ENCODE measurements at regions not wholly inside any gene's neighbourhood (a gene's known extent, or its start where the extent isn't known, plus 50 kb on each side); places are given as distances from the start of the nearest gene placed in this dataset.

GRCh38 chr10:118810796-118811505 is 56.2 kb upstream of the CACUL1 start:
- H3K9ac ChIP-seq, result no peak overlapping the region
- no peak overlapping the region for H2AFZ ChIP-seq (ENCODE audit: low read depth)
- POLR2A ChIA-PET, result no interaction called here
- no peaks in the 10 kb centered on the region for H3K27me3 ChIP-seq (ENCODE audit: insufficient read depth)
- TF ChIP-seq MXI1 (IDR thresholded peaks at IDR 0.05; ENCODE audit: low read depth, low read length) (no peak), ELF1 (IDR thresholded peaks at IDR 0.05) (no peak)
- H4K20me1 ChIP-seq (ENCODE audit: insufficient read depth), result no peaks in the 10 kb centered on the region
- H3K4me2 ChIP-seq, result no peak overlapping the region
- H3K9me2 ChIP-seq, result no peaks in the 10 kb centered on the region
- H3K4me3 ChIP-seq (ENCODE audit: low read depth in 2 of 2, low read length in 1 of 2), result no peak overlapping the region
- no peak for DNase-seq
- no peaks in the 10 kb centered on the region for H3K4me1 ChIP-seq (ENCODE audit: control insufficient read depth in 1 of 2, insufficient read depth in 2 of 2, low read depth in 1 of 2, low read length in 1 of 2)
- H3F3A ChIP-seq (replicated peaks; ENCODE audit: insufficient read depth), result no peaks in the 10 kb centered on the region
- WGBS (ENCODE audit: low lambda C conversion rate), result 26% methylated on average over 5 of the region's 5 CpGs
- H3K9me3 ChIP-seq, result no peaks in the 10 kb centered on the region
- H3K79me2 ChIP-seq (ENCODE audit: insufficient read depth), result no peaks in the 10 kb centered on the region
- CTCF ChIA-PET, result interaction anchor here (1.1 to 2.2 kb wide), 4 partner anchors 10 to 243 kb away, joined by 3 to 5 read pairs (median 3); no protein-coding TSS in a partner anchor
- H3K27ac ChIP-seq (ENCODE audit: low read depth in 2 of 2, low read length in 1 of 2), result no peak overlapping the region
- no peaks in the 10 kb centered on the region for H3K36me3 ChIP-seq (replicated peaks in 1 of 2; ENCODE audit: control insufficient read depth in 1 of 2, insufficient read depth in 2 of 2, low read length in 1 of 2)

GRCh38 chr10:118811675-118812392 is 57.1 kb upstream of the CACUL1 start:
- Histone ChIP-seq H3K4me1 (ENCODE audit: control insufficient read depth in 1 of 2, insufficient read depth in 2 of 2, low read depth in 1 of 2, low read length in 1 of 2) (no peaks in the 10 kb centered on the region), H3K27me3 (ENCODE audit: insufficient read depth) (no peaks in the 10 kb centered on the region), H3F3A (replicated peaks; ENCODE audit: insufficient read depth) (no peaks in the 10 kb centered on the region), H3K4me3 (ENCODE audit: low read depth in 2 of 2, low read length in 1 of 2) (no peak overlapping the region), H3K36me3 (replicated peaks in 1 of 2; ENCODE audit: control insufficient read depth in 1 of 2, insufficient read depth in 2 of 2, low read length in 1 of 2) (no peaks in the 10 kb centered on the region), H3K27ac (ENCODE audit: low read depth in 2 of 2, low read length in 1 of 2) (no peak overlapping the region), H3K79me2 (ENCODE audit: insufficient read depth) (no peaks in the 10 kb centered on the region), H3K4me2 (no peak overlapping the region), H3K9ac (no peak overlapping the region), H3K9me2 (no peaks in the 10 kb centered on the region), H2AFZ (ENCODE audit: low read depth) (no peak overlapping the region), H3K9me3 (no peaks in the 10 kb centered on the region), H4K20me1 (ENCODE audit: insufficient read depth) (no peaks in the 10 kb centered on the region)
- ChIA-PET CTCF (interaction anchor here (1.3 to 2.2 kb wide), 3 partner anchors 11 to 19 kb away, joined by 3 to 5 read pairs (median 3); no protein-coding TSS in a partner anchor), POLR2A (no interaction called here)
- TF ChIP-seq IRF3 (IDR thresholded peaks at IDR 0.05; ENCODE audit: low read depth, low read length), result no peak
- TF ChIP-seq RCOR1 (IDR thresholded peaks at IDR 0.05; ENCODE audit: low read length), result no peak
- TF ChIP-seq TAF1 (IDR thresholded peaks at IDR 0.05; ENCODE audit: borderline replicate concordance, low read depth, low read length), result no peak
- no peak for TF ChIP-seq TEAD4 (IDR thresholded peaks at IDR 0.05; ENCODE audit: borderline replicate concordance, insufficient read depth)
- no peak for TF ChIP-seq EP300 (IDR thresholded peaks at IDR 0.05; ENCODE audit: borderline replicate concordance in 1 of 2, low read depth in 1 of 2, low read length in 1 of 2)
- TF ChIP-seq NRF1 (IDR thresholded peaks at IDR 0.05; ENCODE audit: low read depth, low read length), result no peak
- no peak for TF ChIP-seq RFX5 (IDR thresholded peaks at IDR 0.05; ENCODE audit: low read length)
- 62% methylated on average over 8 of the region's 13 CpGs for WGBS (ENCODE audit: low lambda C conversion rate)
- DNase-seq, result no peak
